Psoas muscle (tissue), 7 donors: ENCODE measurements at regions not wholly inside any gene's neighbourhood (a gene's known extent, or its start where the extent isn't known, plus 50 kb on each side); places are given as distances from the start of the nearest gene placed in this dataset.
"Not testable (repeated sequence)": the region's sequence is repeated elsewhere in the genome, so short reads cannot be mapped to it uniquely, and the experiment has no call there.

Experiments used
- ATAC-seq, 4 donors: fragments of 200-7000 bp; cut with Tn5 transposase; one replicate each; pipeline ENCODE4 v1.9.1; 2020; ENCODE audit warnings: moderate library complexity in 3 of 4, mild to moderate bottlenecking in 2 of 4
- DNase-seq, 2 donors: peaks; one replicate each; pipeline ENCODE4 v3.0.0-alpha.2; 2020
- H3K27ac ChIP-seq: fragments of 200-600 bp; one replicate; pipeline ENCODE4 v1.8.0; 2022
- H3K27me3 ChIP-seq, 3 donors: fragments of 200-600 bp in 1 of 3; one replicate each; pipeline versions ENCODE4 v1.6.1 to v1.8.0; 2013 to 2022; ENCODE audit warnings: low read length in 2 of 3, mild to moderate bottlenecking in 2 of 3, moderate library complexity in 1 of 3; ENCODE audit not compliant: insufficient read depth in 3 of 3
- H3K36me3 ChIP-seq, 2 donors: fragments of 200-600 bp in 1 of 2; one replicate each; pipeline versions ENCODE4 v1.6.1 to v1.8.0; 2013 to 2022; ENCODE audit warnings: low read depth in 1 of 2, mild to moderate bottlenecking in 1 of 2, moderate library complexity in 1 of 2; ENCODE audit not compliant: insufficient read depth in 1 of 2
- H3K4me1 ChIP-seq: fragments of 200-600 bp; one replicate; pipeline ENCODE4 v1.8.0; 2022
- H3K4me3 ChIP-seq: fragments of 200-600 bp; one replicate; pipeline ENCODE4 v1.8.0; 2022; ENCODE audit warnings: mild to moderate bottlenecking
- H3K9me3 ChIP-seq: fragments of 200-600 bp; one replicate; pipeline ENCODE4 v1.8.0; 2022
- CTCF ChIP-seq: fragments of 200-600 bp; IDR thresholded peaks from one replicate; pipeline ENCODE4 v1.8.0; 2022; ENCODE audit warnings: antibody characterized with exemption
- WGBS, 3 donors: extraction: QIAGEN DNeasy Blood & Tissue Kit; methylation state at CpG; one replicate each; pipeline versions ENCODE4 v1.1.6 to v1.1.7; 2013; 5-methylcytosine and 5-hydroxymethylcytosine counted together
- intact Hi-C, 2 donors: fragments of 100-400 bp; cut with DNase I; formaldehyde crosslinking; loops; one replicate each; pipeline versions ENCODE4 v1.11.0 to v1.14.2; 2022
- donor health status: healthy with polysubstance abuse.
- donor health status: DM: no; HTN: no; CAD: no; lungs with moderate emphysema.
- donor health status: Bipolar disorder and iron deficiency.
- donor health status: healthy.
- donor health status: DM: yes; HTN: yes; CAD: no.
- donor health status: DM: no; HTN: no; CAD: no.
- donor health status: DM: yes; HTN: yes; CAD: no.

- no peak for TF ChIP-seq CTCF
- H3K9me3 ChIP-seq: no peaks in the 10 kb centered on the region
- H3K4me1 ChIP-seq: peaks cover 21% of the 10 kb centered on the region
- WGBS, 3 donors: 79 to 95% (median 82%) methylated on average over 1 of the region's 1 CpG
- H3K4me3 ChIP-seq: no peak overlapping the region
- no peaks in the 10 kb centered on the region for H3K27me3 ChIP-seq
- DNase-seq: no peak
- H3K36me3 ChIP-seq: no peaks in the 10 kb centered on the region
- intact Hi-C loops: no loop called here
- ATAC-seq: no peak
- no peak overlapping the region for H3K27ac ChIP-seq
These were observed 227.5 kb upstream of the SERP2 start for GRCh38 chr13:44146138-44146537.

- no peak for TF ChIP-seq CTCF
- ATAC-seq: no peak
- Histone ChIP-seq H3K4me1 (peaks cover 27% of the 10 kb centered on the region), H3K27me3 (no peaks in the 10 kb centered on the region), H3K36me3 (no peaks in the 10 kb centered on the region), H3K27ac (no peak overlapping the region), H3K9me3 (no peaks in the 10 kb centered on the region), H3K4me3 (no peak overlapping the region)
- no peak for DNase-seq
- intact Hi-C loops: no loop called here
- 90 to 94% (median 93%) methylated on average over 2 of the region's 2 CpGs for WGBS, 3 donors
These were observed 226.4 kb upstream of the SERP2 start for GRCh38 chr13:44147233-44147632.

DNA sequence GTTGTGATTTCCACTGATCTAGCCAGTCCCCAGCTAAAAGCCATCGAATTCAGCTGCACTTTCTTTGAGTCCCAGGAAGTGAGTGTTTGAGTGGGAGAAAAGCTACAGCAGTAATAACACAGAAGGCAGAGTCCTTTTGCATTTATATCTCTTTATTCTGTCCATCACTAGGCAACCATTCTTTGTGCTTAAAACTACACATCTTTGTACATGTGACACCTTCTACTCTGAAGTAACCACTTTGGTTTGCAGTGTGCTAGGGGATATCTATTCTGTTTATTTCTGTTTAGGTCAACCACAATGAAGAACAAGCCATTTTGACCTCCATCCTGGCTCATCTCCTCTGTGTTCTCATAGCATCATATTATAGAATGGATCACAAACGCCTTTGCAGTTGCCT is 226.0 kb upstream of the SERP2 start:
- DNase-seq: no peak
- TF ChIP-seq CTCF: no peak
- no peaks in the 10 kb centered on the region for H3K27me3 ChIP-seq
- H3K36me3 ChIP-seq: no peaks in the 10 kb centered on the region
- no peak overlapping the region for H3K4me3 ChIP-seq
- intact Hi-C loops: no loop called here
- ATAC-seq: no peak
- H3K4me1 ChIP-seq: peaks cover 29% of the 10 kb centered on the region
- 69 to 76% (median 72%) methylated on average over 2 of the region's 2 CpGs for WGBS, 3 donors
- H3K27ac ChIP-seq: no peak overlapping the region
- no peaks in the 10 kb centered on the region for H3K9me3 ChIP-seq

DNA sequence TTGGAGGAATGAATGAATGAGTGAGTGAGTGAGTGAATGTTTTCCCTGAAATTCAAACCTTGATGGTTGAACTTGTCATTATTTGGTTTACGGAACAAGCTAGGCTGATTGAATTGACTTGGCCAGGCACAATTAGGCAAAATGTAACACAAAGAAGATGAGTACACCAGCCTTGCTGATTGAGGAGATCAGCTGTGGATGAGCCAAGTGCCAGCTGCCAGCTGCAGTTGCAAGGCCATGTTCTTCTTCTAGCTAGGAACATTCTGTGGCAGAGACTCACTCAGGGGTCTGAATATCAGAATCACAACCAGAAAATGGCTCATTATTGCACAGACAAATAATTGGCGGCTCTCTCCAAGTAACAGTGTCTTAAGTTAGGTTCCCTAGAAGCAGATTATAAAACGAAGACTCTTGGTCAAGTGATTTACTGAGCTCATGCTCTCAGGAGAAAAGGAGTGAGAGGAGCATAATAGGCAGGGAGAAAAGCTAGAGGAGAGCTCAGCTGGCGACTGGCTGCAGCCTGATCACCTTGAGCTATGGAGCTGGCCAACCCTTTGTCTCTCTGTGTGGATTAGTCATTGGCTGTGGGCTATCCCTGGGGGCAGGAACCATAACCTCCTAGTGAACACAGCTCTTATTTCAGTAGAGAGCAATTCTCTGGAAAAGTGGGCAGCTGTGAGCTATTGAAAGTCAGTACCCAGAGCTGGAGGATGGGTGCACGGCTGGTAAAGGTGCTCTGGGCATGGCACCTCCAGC is 225.3 kb upstream of the SERP2 start:
- Histone ChIP-seq H3K4me1 (peaks cover 24% of the 10 kb centered on the region), H3K36me3 (no peaks in the 10 kb centered on the region), H3K4me3 (no peak overlapping the region), H3K27ac (peak overlapping the region; percentile 25), H3K9me3 (no peaks in the 10 kb centered on the region), H3K27me3 (no peaks in the 10 kb centered on the region)
- ATAC-seq: peak in 3 of 4 donors; percentile 25 to 72 (median 27)
- no peak for TF ChIP-seq CTCF
- 67 to 80% (median 79%) methylated on average over 5 of the region's 5 CpGs for WGBS, 3 donors
- no peak for DNase-seq
- intact Hi-C loops: no loop called here

DNA sequence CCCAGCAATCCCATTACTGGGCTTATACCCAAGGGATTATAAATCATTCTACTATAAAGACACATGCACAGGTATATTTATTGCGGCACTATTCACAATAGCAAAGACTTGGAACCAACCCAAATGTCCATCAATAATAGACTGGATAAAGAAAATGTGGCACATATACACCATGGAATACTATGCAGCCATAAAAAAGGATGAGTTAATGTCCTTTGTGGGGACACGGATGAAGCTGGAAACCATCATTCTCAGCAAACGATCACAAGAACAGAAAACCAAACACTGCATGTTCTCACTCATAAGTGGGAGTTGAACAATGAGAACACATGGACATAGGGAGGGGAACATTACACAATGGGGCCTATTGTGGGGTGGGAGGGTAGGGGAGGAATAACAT is 224.4 kb upstream of the SERP2 start:
- H3K36me3 ChIP-seq, H3K27me3 ChIP-seq, H3K27ac ChIP-seq, intact Hi-C loops, H3K9me3 ChIP-seq, H3K4me3 ChIP-seq, DNase-seq, ATAC-seq: not testable (repeated sequence)
- 89 to 99% (median 92%) methylated on average over 3 of the region's 3 CpGs for WGBS, 3 donors
- H3K4me1 ChIP-seq: peaks cover 24% of the 10 kb centered on the region
